UCSD-AML1 (cell line): ENCODE measurements at regions not wholly inside any gene's neighbourhood (a gene's known extent, or its start where the extent isn't known, plus 50 kb on each side); places are given as distances from the start of the nearest gene placed in this dataset.
A peak's percentile ranks its signal among the peaks of the same experiment; 100 is the strongest.

Experiments used
- DNase-seq: peaks from one replicate; lab custom pipeline; 2025; ENCODE audit not compliant: unreplicated experiment; lab: John Stamatoyannopoulos, UW

GRCh38 chrX:125778261-125778660, 387.8 kb downstream of the DCAF12L2 start:
- no peak for DNase-seq

GRCh38 chrX:125782184-125782583, 383.9 kb downstream of the DCAF12L2 start:
- DNase-seq: no peak

- peak; percentile 10 for DNase-seq
These were observed 379.8 kb downstream of the DCAF12L2 start for GRCh38 chrX:125786316-125786715.

GRCh38 chrX:125791787-125792186, 374.3 kb downstream of the DCAF12L2 start:
- DNase-seq: no peak

DNA sequence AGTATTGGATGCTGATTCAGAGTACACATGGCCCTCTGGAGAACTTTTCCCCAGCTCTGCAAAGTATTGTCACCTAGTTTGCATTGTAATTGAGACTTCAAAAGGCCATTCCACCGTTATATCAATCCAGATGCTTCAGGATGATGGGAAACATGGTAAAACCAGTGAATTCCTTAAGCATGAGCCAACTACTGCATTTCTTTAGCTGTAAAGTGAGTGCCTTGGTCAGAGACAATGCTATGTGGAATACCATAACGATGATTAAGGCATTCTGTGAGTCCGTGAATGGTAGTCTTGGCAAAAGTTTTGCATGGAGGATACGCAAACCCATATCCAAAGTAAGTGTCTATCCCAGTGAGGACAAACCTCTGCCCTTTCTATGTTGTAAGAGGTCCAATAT, 355.2 kb downstream of the DCAF12L2 start:
- no peak for DNase-seq

DNA sequence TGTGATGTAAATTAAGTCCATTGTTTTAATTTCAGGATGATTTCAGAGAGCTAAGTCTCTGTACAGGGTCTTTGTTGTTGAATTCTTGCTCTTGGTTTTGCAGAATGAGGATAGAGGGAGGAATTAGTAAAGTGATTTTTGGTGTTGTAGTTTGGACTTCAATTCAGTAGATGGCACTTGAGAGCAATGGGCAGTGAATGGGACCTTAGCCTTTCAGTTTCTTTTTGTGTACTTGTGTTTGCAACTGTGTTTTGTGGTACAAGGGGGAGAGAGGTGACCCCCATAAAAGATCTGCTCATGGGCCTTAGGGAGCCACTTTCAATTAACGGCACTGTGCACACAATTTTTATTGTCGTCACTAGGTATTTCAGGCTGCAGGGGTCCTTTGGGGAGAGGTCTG, 340.0 kb downstream of the DCAF12L2 start:
- no peak for DNase-seq

DNA sequence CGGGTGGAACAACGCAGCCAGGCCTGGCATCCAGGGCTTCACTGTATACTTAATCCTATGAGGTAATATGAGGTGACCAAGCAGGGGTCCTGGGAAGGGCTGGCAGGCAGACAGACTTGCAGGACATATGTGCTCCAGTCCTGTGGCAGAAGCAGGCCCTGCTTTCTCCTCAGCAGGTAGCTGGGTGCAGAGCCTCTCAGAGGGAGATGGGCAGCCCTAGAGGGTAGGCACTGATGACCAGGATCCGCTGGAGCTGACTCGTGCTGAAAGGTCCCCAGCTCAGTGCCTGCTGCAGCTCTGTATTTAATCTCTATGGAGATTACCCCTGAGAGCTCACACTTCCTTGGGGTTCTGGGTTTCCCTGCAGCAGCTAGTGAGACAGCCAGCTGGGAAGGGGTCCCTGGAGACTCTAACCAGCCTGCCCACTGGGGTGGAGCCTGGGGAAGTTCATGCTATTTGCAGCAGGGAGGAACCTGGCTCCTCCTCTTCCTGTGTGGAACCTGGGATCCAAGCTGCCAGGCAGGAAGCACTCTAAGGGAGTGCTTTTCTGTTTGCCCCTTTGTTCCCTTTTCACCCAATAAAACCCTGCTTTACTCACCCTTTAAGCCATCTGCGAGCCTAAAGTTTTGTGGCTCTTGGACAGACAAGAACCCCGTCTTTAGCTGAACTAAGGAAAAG, 339.2 kb downstream of the DCAF12L2 start:
- no peak for DNase-seq

DNA sequence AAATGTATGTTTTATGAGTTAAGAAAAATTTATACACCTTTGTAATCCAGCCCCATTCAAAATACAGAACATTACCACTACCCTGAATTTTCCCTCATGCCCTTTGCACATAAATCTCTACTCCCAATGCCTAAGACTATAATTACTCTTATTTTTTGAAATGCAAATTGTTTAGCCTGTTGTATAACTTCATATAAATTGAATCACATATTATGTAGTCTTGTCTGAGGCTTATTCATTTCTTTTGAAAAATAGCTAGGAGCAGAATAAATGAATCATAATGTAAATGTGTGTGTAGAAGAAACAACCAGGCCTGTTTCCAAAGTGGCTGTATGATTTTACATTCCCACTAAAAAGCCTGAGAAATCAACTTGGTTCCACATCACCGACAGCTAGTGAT, 319.8 kb downstream of the DCAF12L2 start:
- no peak for DNase-seq

- no peak for DNase-seq
These were observed 315.4 kb downstream of the DCAF12L2 start for GRCh38 chrX:125850693-125851092.

DNA sequence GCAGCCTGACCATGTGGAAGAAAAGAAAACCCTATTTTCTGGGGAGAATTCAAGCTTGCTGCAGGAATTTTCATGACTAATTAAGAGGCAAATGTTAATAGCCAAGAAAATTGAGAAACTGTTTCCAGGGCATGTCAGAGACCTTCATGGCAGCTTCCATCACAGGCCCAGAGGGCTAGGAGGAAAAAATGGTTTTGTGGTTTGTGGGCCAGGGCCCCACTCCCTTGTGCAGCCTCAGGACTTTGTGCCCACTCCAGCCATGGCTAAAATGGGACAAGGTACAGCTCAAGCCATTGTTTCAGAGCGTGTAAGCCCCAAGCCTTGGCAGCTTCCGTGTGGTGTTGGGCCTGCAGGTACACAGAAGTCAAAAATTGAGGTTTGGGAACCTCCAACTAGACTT, 282.9 kb downstream of the DCAF12L2 start:
- DNase-seq: no peak

- no peak for DNase-seq
These were observed 271.1 kb downstream of the DCAF12L2 start for GRCh38 chrX:125894947-125895346.

DNA sequence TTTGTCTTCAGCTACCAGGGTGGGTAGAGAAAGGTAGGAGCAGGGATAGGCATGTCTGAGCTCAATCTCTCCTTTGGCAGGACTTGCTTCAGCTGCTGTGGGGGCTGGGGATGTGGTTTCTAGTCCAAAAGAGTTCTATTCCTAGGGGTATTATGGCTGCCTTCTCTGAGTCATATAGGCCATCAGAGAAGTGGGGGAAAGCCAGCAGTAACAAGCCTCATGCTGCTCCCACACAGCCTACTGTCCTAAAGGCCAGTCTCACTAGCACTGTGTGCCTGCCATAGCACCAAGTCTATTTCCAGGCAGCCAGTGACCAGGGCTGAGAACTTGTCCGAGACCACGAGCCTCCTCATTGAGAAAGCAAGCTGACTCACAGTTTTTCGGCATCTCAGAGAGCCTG, 270.6 kb downstream of the DCAF12L2 start:
- no peak for DNase-seq

- no peak for DNase-seq
These were observed 239.8 kb downstream of the DCAF12L2 start for GRCh38 chrX:125926295-125926694.

GRCh38 chrX:125940985-125941384, 225.1 kb downstream of the DCAF12L2 start:
- DNase-seq: no peak

DNA sequence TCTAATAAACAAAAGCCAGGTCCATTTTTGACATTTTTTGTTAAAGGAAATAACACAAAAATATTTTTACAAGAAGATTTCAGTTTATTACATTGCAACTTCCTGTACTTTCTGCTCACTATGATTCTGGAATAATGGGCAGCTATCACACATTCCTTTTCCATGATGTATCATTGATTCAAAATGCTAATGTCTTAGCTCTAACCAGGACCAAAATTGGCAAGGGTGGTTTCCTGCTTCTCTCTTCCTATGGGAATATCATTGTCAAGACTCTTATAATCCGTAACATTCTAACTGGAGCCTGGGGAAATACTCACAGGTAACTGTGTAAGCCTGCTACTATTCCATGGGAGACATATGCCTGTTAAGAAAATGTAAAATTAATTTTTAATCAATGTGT, 218.6 kb downstream of the DCAF12L2 start:
- DNase-seq: no peak

DNA sequence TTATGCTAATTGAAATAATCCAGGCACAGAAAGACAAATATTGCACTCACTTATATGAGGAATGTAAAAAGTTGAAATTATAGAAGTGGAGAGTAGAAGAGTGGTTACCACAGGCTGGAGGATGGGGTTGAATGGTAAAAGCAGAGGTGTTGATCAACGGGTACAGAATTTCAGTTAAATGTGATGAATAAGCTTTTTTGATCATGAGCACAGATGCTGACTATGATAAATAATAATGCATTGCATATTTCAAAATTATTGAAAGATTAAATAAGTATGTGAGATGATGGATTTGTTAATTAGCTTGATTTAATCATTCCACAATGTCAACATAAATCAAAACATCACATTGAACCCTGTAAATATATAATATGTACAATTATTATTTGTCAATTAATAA, 213.1 kb downstream of the DCAF12L2 start:
- DNase-seq: no peak

- no peak for DNase-seq
These were observed 212.3 kb downstream of the DCAF12L2 start for GRCh38 chrX:125953814-125954213.

GRCh38 chrX:125954236-125954635, 211.9 kb downstream of the DCAF12L2 start:
- no peak for DNase-seq

DNA sequence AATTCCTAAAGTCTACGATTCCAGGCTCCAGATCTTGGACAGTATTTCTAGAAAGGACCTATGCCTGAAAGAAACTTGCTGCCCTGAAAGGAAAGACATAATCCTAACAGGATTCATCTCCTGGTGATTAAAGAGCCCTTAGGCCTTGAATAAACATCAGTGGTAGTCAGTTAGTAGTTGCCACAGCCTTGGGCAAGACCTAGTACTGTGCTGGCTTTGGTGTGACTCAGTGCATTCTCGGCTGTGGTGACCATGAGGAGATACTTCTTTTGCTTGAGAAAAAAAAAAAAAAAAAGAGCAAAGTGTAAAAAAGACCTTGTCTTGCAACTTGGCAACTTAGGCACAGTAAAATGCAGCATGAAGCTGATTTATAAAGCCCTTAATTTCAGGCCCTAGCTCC, 188.2 kb downstream of the DCAF12L2 start:
- no peak for DNase-seq

DNA sequence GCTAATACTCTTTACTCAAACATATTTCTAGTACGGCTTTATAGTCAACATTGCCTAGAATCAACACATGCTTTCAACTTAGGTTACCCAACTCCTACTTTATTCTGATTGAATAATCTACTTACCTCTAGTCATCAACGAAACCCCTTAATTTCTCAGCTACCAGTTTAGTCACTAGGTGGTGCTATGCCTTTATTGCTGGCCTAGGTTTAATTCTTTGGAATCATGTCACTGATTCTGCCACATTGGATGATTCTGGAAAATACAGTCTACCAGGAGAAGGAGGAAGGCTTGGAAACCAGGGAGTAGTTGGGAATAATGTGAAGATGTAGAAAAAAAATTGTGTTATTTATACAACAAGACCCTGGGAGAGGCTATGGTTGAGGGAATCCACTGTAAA, 167.7 kb downstream of the DCAF12L2 start:
- no peak for DNase-seq

DNA sequence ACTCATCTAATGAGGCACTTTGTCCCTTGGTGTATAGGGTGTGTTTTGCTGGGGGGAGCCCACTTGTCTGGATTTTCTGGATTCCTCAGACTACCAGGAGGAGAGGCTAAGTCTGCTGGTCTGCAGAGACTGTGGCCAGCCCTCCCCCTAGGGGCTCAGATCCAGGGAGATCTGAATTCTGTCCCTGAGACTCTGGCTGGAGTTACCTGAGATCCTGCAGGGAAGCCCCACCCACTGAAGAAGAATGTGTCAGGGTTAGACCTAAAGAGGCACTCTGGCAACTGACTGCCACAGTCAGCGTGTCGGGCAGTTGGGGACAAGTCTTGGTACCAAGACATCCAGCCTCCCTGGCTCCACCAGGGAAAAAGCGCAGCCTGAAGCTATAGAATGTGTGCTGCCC, 138.9 kb downstream of the DCAF12L2 start:
- no peak for DNase-seq

GRCh38 chrX:126030021-126030420, 136.1 kb downstream of the DCAF12L2 start:
- DNase-seq: no peak

GRCh38 chrX:126063984-126064383, 102.1 kb downstream of the DCAF12L2 start:
- DNase-seq: no peak
